Liver (tissue), 8 donors: ENCODE measurements at regions not wholly inside any gene's neighbourhood (a gene's known extent, or its start where the extent isn't known, plus 50 kb on each side); places are given as distances from the start of the nearest gene placed in this dataset.

Source experiments
- DNase-seq: peaks from one replicate; pipeline ENCODE4 v3.0.0-alpha.2; 2017; ENCODE audit warnings: low spot score
- H3K27ac ChIP-seq, 2 donors: one replicate each; pipeline ENCODE4 v1.7.0; 2013; ENCODE audit warnings: inconsistent platforms in 2 of 2, low read length in 2 of 2, control low read depth in 1 of 2, low read depth in 1 of 2, mild to moderate bottlenecking in 1 of 2
- H3K27me3 ChIP-seq, 4 donors: one replicate each; pipeline versions ENCODE4 v1.6.1 to v1.7.0; 2013; ENCODE audit warnings: low read length in 3 of 4, inconsistent platforms in 1 of 4, mild to moderate bottlenecking in 1 of 4, moderate library complexity in 1 of 4; ENCODE audit not compliant: control insufficient read depth in 4 of 4, insufficient read depth in 4 of 4
- H3K36me3 ChIP-seq, 4 donors: one replicate each; pipeline versions ENCODE4 v1.6.1 to v1.7.0; 2013; ENCODE audit warnings: low read length in 3 of 4, mild to moderate bottlenecking in 3 of 4, low read depth in 1 of 4, moderate library complexity in 1 of 4; ENCODE audit not compliant: control insufficient read depth in 4 of 4, insufficient read depth in 3 of 4
- H3K4me1 ChIP-seq, 4 donors: one replicate each; pipeline versions ENCODE4 v1.6.1 to v1.7.0; 2013; ENCODE audit warnings: low read length in 3 of 4, mild to moderate bottlenecking in 3 of 4, moderate library complexity in 1 of 4; ENCODE audit not compliant: control insufficient read depth in 4 of 4, insufficient read depth in 4 of 4
- H3K4me3 ChIP-seq, 3 donors: one replicate each; pipeline versions ENCODE4 v1.6.1 to v1.7.0; 2013; ENCODE audit warnings: low read length in 3 of 3, control low read depth in 1 of 3, low read depth in 1 of 3, mild to moderate bottlenecking in 1 of 3
- H3K9ac ChIP-seq, 2 donors: one replicate each; pipeline ENCODE4 v1.7.0; 2013; ENCODE audit warnings: low read length in 2 of 2, mild to moderate bottlenecking in 2 of 2, moderate library complexity in 2 of 2, control low read depth in 1 of 2, low read depth in 1 of 2
- H3K9me3 ChIP-seq, 4 donors: one replicate each; pipeline versions ENCODE4 v1.6.1 to v1.7.0; 2013; ENCODE audit warnings: low read length in 3 of 4; ENCODE audit not compliant: control insufficient read depth in 4 of 4
- EGR1 ChIP-seq, 2 donors: IDR thresholded peaks; 2 replicates each; pipeline ENCODE4 v1.6.1; 2016 to 2018; ENCODE audit warnings: antibody characterized with exemption in 2 of 2, low read depth in 2 of 2
- FOXA1 ChIP-seq: IDR thresholded peaks from 2 replicates; pipeline ENCODE4 v1.6.1; 2016; ENCODE audit warnings: antibody characterized with exemption
- FOXA2 ChIP-seq: IDR thresholded peaks from 2 replicates; pipeline ENCODE4 v1.6.1; 2016; ENCODE audit warnings: antibody characterized with exemption
- GABPA ChIP-seq, 2 donors: IDR thresholded peaks in 1 of 2; conservative IDR thresholded peaks in 1 of 2; 2 replicates each; pipeline ENCODE4 v1.6.1; 2016; ENCODE audit warnings: antibody characterized with exemption in 2 of 2, mild to moderate bottlenecking in 1 of 2, moderate library complexity in 1 of 2
- HNF4G ChIP-seq: IDR thresholded peaks from 2 replicates; pipeline ENCODE4 v1.6.1; 2016; ENCODE audit warnings: antibody characterized with exemption
- JUND ChIP-seq, 2 donors: IDR thresholded peaks; 2 replicates each; pipeline ENCODE4 v1.6.1; 2016; ENCODE audit warnings: antibody characterized with exemption in 2 of 2
- NR2F2 ChIP-seq: IDR thresholded peaks from 2 replicates; pipeline ENCODE4 v1.6.1; 2016; ENCODE audit warnings: antibody characterized with exemption
- RAD21 ChIP-seq, 2 donors: IDR thresholded peaks; 2 replicates each; pipeline ENCODE4 v1.6.1; 2016; ENCODE audit warnings: antibody characterized with exemption in 2 of 2, mild to moderate bottlenecking in 2 of 2
- RXRA ChIP-seq, 2 donors: IDR thresholded peaks; 2 replicates each; pipeline ENCODE4 v1.6.1; 2017 to 2018; ENCODE audit warnings: antibody characterized with exemption in 2 of 2, mild to moderate bottlenecking in 1 of 2
- SP1 ChIP-seq: IDR thresholded peaks from 2 replicates; pipeline ENCODE4 v1.6.1; 2018; ENCODE audit warnings: antibody characterized with exemption, mild to moderate bottlenecking
- YY1 ChIP-seq: IDR thresholded peaks from 2 replicates; pipeline ENCODE4 v1.6.1; 2016; ENCODE audit warnings: antibody characterized with exemption, mild to moderate bottlenecking
- WGBS: extraction: QIAGEN DNeasy Blood & Tissue Kit; methylation state at CpG from one replicate; pipeline ENCODE4 v1.1.7; 2013; 5-methylcytosine and 5-hydroxymethylcytosine counted together
- TF ChIP-seq, protein P1 (sequence below): IDR thresholded peaks from 2 replicates; pipeline ENCODE4 v1.6.1; 2016; ENCODE audit warnings: antibody characterized with exemption
- TF ChIP-seq, protein P2 (sequence below): IDR thresholded peaks from 2 replicates; pipeline ENCODE4 v1.6.1; 2016; ENCODE audit warnings: antibody characterized with exemption, mild to moderate bottlenecking
- TF ChIP-seq, protein P3 (sequence below): fragments of 150-350 bp; IDR thresholded peaks from 2 replicates; pipeline ENCODE4 v1.5.1; 2017; ENCODE audit warnings: improper control_type of control experiment, low read depth, low read length; ENCODE audit not compliant: missing input control
- TF ChIP-seq, protein P4 (sequence below): IDR thresholded peaks from 2 replicates; pipeline ENCODE4 v1.6.1; 2016; ENCODE audit warnings: antibody characterized with exemption
- TF ChIP-seq, protein P5 (sequence below): IDR thresholded peaks from 2 replicates; pipeline ENCODE4 v1.6.1; 2016; ENCODE audit warnings: antibody characterized with exemption
- donor health status: healthy.
- donor health status: healthy.
- donor health status: healthy.
- donor health status: healthy.
- donor health status: healthy.

DNA sequence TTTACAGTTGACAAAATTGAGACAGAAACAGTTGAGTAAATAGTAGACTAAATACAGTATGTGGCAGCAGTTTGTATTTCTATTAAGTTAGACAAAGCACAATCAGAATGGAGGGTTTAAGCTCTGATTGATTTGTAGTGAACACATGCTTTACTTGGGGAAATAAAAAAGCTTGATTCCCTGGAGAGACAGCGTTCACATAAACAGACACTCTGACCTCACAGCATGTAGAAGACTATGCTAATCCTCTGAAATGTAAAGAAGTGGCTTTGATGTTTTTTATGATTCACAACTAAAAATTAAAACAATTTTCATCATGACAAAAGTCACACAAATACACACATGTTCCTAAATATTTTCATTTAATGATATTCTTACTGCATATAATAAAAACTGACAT is 126.9 kb upstream of the FAM83B start:
- Histone ChIP-seq H3K27ac (no peak overlapping the region), H3K36me3 (no peaks in the 10 kb centered on the region), H3K9ac (no peak overlapping the region), H3K9me3 (no peaks in the 10 kb centered on the region), H3K4me3 (no peak overlapping the region), H3K4me1 (peaks cover 2 to 12% (median 7%) of the 10 kb centered on the region in 4 donors), H3K27me3 (no peaks in the 10 kb centered on the region)
- 0% methylated on average over 1 of the region's 1 CpG for WGBS
- no peak for TF ChIP-seq NR2F2
- TF ChIP-seq, protein P1, sequence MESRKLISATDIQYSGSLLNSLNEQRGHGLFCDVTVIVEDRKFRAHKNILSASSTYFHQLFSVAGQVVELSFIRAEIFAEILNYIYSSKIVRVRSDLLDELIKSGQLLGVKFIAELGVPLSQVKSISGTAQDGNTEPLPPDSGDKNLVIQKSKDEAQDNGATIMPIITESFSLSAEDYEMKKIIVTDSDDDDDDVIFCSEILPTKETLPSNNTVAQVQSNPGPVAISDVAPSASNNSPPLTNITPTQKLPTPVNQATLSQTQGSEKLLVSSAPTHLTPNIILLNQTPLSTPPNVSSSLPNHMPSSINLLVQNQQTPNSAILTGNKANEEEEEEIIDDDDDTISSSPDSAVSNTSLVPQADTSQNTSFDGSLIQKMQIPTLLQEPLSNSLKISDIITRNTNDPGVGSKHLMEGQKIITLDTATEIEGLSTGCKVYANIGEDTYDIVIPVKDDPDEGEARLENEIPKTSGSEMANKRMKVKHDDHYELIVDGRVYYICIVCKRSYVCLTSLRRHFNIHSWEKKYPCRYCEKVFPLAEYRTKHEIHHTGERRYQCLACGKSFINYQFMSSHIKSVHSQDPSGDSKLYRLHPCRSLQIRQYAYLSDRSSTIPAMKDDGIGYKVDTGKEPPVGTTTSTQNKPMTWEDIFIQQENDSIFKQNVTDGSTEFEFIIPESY, result no peak
- no peak for TF ChIP-seq EGR1 (IDR thresholded peaks at IDR 0.05; ENCODE audit: low read depth in 2 of 2)
- no peak for TF ChIP-seq FOXA2
- no peak for TF ChIP-seq FOXA1
- no peak for TF ChIP-seq GABPA (IDR thresholded peaks at IDR 0.05 in 1 of 2, conservative IDR thresholded peaks at IDR 0.05 in 1 of 2)
- TF ChIP-seq RAD21 (IDR thresholded peaks at IDR 0.05), result no peak
- no peak for DNase-seq

DNA sequence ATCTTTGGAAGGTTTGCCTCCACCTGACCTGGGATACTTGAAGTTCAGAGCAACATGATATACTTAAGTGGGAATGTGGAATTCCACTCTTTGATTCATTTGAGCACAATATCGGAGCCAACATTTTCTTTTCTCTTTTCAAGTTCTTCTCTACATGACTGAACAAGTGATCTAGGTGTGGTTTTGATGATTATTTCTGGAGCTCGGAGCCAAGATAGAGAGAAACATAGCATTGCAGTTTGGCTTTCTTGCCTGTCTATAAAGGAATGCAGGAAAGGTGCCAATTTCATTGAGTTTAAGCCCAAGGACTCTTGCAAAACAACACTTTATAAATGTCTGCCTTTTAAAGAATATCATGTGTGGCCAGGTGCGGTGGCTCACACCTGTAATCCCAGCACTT is 124.2 kb upstream of the FAM83B start:
- no peak overlapping the region for H3K9ac ChIP-seq
- no peaks in the 10 kb centered on the region for H3K9me3 ChIP-seq
- no peaks in the 10 kb centered on the region for H3K36me3 ChIP-seq
- 83% methylated on average over 3 of the region's 3 CpGs for WGBS
- no peaks in the 10 kb centered on the region for H3K27me3 ChIP-seq
- no peaks in the 10 kb centered on the region for H3K4me1 ChIP-seq
- no peak overlapping the region for H3K27ac ChIP-seq
- no peak for DNase-seq
- no peak overlapping the region for H3K4me3 ChIP-seq
- TF ChIP-seq RXRA (IDR thresholded peaks at IDR 0.05) (no peak), NR2F2 (no peak), HNF4G (no peak), EGR1 (IDR thresholded peaks at IDR 0.05; ENCODE audit: low read depth in 2 of 2) (no peak), FOXA2 (no peak), FOXA1 (no peak), GABPA (IDR thresholded peaks at IDR 0.05 in 1 of 2, conservative IDR thresholded peaks at IDR 0.05 in 1 of 2) (no peak), YY1 (no peak), JUND (IDR thresholded peaks at IDR 0.05) (no peak), RAD21 (IDR thresholded peaks at IDR 0.05) (no peak), SP1 (no peak)
- TF ChIP-seq, protein P2, sequence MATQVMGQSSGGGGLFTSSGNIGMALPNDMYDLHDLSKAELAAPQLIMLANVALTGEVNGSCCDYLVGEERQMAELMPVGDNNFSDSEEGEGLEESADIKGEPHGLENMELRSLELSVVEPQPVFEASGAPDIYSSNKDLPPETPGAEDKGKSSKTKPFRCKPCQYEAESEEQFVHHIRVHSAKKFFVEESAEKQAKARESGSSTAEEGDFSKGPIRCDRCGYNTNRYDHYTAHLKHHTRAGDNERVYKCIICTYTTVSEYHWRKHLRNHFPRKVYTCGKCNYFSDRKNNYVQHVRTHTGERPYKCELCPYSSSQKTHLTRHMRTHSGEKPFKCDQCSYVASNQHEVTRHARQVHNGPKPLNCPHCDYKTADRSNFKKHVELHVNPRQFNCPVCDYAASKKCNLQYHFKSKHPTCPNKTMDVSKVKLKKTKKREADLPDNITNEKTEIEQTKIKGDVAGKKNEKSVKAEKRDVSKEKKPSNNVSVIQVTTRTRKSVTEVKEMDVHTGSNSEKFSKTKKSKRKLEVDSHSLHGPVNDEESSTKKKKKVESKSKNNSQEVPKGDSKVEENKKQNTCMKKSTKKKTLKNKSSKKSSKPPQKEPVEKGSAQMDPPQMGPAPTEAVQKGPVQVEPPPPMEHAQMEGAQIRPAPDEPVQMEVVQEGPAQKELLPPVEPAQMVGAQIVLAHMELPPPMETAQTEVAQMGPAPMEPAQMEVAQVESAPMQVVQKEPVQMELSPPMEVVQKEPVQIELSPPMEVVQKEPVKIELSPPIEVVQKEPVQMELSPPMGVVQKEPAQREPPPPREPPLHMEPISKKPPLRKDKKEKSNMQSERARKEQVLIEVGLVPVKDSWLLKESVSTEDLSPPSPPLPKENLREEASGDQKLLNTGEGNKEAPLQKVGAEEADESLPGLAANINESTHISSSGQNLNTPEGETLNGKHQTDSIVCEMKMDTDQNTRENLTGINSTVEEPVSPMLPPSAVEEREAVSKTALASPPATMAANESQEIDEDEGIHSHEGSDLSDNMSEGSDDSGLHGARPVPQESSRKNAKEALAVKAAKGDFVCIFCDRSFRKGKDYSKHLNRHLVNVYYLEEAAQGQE, result no peak
- TF ChIP-seq, protein P1, result no peak
- TF ChIP-seq, protein P3, sequence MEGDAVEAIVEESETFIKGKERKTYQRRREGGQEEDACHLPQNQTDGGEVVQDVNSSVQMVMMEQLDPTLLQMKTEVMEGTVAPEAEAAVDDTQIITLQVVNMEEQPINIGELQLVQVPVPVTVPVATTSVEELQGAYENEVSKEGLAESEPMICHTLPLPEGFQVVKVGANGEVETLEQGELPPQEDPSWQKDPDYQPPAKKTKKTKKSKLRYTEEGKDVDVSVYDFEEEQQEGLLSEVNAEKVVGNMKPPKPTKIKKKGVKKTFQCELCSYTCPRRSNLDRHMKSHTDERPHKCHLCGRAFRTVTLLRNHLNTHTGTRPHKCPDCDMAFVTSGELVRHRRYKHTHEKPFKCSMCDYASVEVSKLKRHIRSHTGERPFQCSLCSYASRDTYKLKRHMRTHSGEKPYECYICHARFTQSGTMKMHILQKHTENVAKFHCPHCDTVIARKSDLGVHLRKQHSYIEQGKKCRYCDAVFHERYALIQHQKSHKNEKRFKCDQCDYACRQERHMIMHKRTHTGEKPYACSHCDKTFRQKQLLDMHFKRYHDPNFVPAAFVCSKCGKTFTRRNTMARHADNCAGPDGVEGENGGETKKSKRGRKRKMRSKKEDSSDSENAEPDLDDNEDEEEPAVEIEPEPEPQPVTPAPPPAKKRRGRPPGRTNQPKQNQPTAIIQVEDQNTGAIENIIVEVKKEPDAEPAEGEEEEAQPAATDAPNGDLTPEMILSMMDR, result no peak
- TF ChIP-seq, protein P4, sequence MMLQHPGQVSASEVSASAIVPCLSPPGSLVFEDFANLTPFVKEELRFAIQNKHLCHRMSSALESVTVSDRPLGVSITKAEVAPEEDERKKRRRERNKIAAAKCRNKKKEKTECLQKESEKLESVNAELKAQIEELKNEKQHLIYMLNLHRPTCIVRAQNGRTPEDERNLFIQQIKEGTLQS, result no peak
- TF ChIP-seq, protein P5, sequence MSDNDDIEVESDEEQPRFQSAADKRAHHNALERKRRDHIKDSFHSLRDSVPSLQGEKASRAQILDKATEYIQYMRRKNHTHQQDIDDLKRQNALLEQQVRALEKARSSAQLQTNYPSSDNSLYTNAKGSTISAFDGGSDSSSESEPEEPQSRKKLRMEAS, result no peak
